ENCODE measurements at regions not wholly inside any gene's neighbourhood (a gene's known extent, or its start where the extent isn't known, plus 50 kb on each side); places are given as distances from the start of the nearest gene placed in this dataset.

- no peak overlapping the region for H3K27ac ChIP-seq
- TF ChIP-seq CTCF (IDR thresholded peaks at IDR 0.05 in 4 of 5, conservative IDR thresholded peaks at IDR 0.05 in 1 of 5) (no peak), POLR2A (IDR thresholded peaks at IDR 0.05) (no peak)
- H3K27me3 ChIP-seq, result no peaks in the 10 kb centered on the region
- no peaks in the 10 kb centered on the region for H3K4me1 ChIP-seq
- no peak for ATAC-seq
- in situ Hi-C loops (cut with MboI; ENCODE audit: low sequenced_read_pairs in 4 of 4) (no loop called here), intact Hi-C loops (cut with DNase I; ENCODE audit: low total_unique reads) (no loop called here)
- H3K36me3 ChIP-seq, result no peaks in the 10 kb centered on the region
- H3K4me3 ChIP-seq, result no peak overlapping the region
- no peaks in the 10 kb centered on the region for H3K9me3 ChIP-seq
- no peak for DNase-seq
Observed at GRCh38 chr11:90646266-90646665, 423.4 kb upstream of the CHORDC1 start.

GRCh38 chr11:90639461-90639993, 416.7 kb upstream of the CHORDC1 start:
- no peak for DNase-seq
- no peaks in the 10 kb centered on the region for H3K36me3 ChIP-seq
- TF ChIP-seq POLR2A (IDR thresholded peaks at IDR 0.05) (no peak), CTCF (IDR thresholded peaks at IDR 0.05 in 4 of 5, conservative IDR thresholded peaks at IDR 0.05 in 1 of 5) (no peak)
- in situ Hi-C loops (cut with MboI; ENCODE audit: low sequenced_read_pairs in 4 of 4), result no loop called here
- no peaks in the 10 kb centered on the region for H3K27me3 ChIP-seq
- H3K4me1 ChIP-seq, result no peaks in the 10 kb centered on the region
- no peak overlapping the region for H3K4me3 ChIP-seq
- intact Hi-C loops (cut with DNase I; ENCODE audit: low total_unique reads), result no loop called here
- no peak for ATAC-seq
- no peaks in the 10 kb centered on the region for H3K9me3 ChIP-seq
- no peak overlapping the region for H3K27ac ChIP-seq

- Histone ChIP-seq H3K27me3 (no peaks in the 10 kb centered on the region), H3K4me1 (no peaks in the 10 kb centered on the region), H3K4me3 (no peak overlapping the region), H3K36me3 (no peaks in the 10 kb centered on the region), H3K27ac (no peak overlapping the region), H3K9me3 (no peaks in the 10 kb centered on the region)
- ATAC-seq, result no peak
- no peak for DNase-seq
- intact Hi-C loops (cut with DNase I; ENCODE audit: low total_unique reads), result no loop called here
- in situ Hi-C loops (cut with MboI; ENCODE audit: low sequenced_read_pairs in 4 of 4), result no loop called here
- TF ChIP-seq CTCF (IDR thresholded peaks at IDR 0.05 in 4 of 5, conservative IDR thresholded peaks at IDR 0.05 in 1 of 5) (no peak), POLR2A (IDR thresholded peaks at IDR 0.05) (no peak)
Observed at GRCh38 chr11:90635886-90636285, 413.0 kb upstream of the CHORDC1 start.

- H3K4me1 ChIP-seq, result no peaks in the 10 kb centered on the region
- H3K9me3 ChIP-seq, result no peaks in the 10 kb centered on the region
- H3K4me3 ChIP-seq, result no peak overlapping the region
- ATAC-seq, result no peak
- no peak for TF ChIP-seq POLR2A (IDR thresholded peaks at IDR 0.05)
- TF ChIP-seq CTCF (IDR thresholded peaks at IDR 0.05 in 4 of 5, conservative IDR thresholded peaks at IDR 0.05 in 1 of 5), result no peak
- H3K27me3 ChIP-seq, result no peaks in the 10 kb centered on the region
- no peak overlapping the region for H3K27ac ChIP-seq
- in situ Hi-C loops (cut with MboI; ENCODE audit: low sequenced_read_pairs in 4 of 4) (no loop called here), intact Hi-C loops (cut with DNase I; ENCODE audit: low total_unique reads) (no loop called here)
- no peaks in the 10 kb centered on the region for H3K36me3 ChIP-seq
- no peak for DNase-seq
Observed at GRCh38 chr11:90635151-90635550, 412.3 kb upstream of the CHORDC1 start.

- Histone ChIP-seq H3K27me3 (no peaks in the 10 kb centered on the region), H3K9me3 (no peaks in the 10 kb centered on the region), H3K4me1 (no peaks in the 10 kb centered on the region), H3K4me3 (no peak overlapping the region), H3K36me3 (no peaks in the 10 kb centered on the region), H3K27ac (no peak overlapping the region)
- DNase-seq (no peak), ATAC-seq (no peak)
- in situ Hi-C loops (cut with MboI; ENCODE audit: low sequenced_read_pairs in 4 of 4), result no loop called here
- intact Hi-C loops (cut with DNase I; ENCODE audit: low total_unique reads), result no loop called here
- TF ChIP-seq POLR2A (IDR thresholded peaks at IDR 0.05), result no peak
- no peak for TF ChIP-seq CTCF (IDR thresholded peaks at IDR 0.05 in 4 of 5, conservative IDR thresholded peaks at IDR 0.05 in 1 of 5)
Observed at GRCh38 chr11:90630176-90630575, 407.3 kb upstream of the CHORDC1 start.
